ENCODE measurements at regions not wholly inside any gene's neighbourhood (a gene's known extent, or its start where the extent isn't known, plus 50 kb on each side); places are given as distances from the start of the nearest gene placed in this dataset.

DNA sequence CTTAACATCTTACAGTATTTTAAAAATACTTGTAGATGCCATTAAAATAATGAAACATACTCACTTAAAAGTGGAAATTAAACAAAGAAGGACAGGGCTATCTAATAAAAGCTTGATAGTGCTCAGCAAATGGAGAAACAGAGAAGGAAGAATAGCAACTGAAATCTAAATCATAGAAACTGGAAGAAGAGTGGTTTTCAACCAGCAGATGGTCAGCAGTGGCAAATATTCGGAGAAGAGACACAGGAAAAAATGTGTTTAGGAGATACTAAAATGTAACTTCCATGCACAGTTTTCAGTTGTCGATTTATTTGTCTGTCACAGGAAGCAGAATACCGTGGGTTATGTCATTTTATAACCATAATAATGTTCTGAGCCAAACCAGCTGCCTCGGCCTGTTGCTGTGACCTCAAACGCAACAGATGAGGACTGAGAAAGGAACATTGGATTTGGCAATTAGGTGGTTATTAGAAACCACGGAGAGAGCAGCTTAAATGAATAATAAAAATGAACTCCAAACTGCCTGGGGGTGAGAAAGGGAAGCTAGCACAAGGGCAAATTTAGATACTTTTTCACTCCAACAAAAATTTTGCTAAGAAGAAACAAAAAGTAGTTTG lies 246.6 kb upstream of the KCNMB2 start:
- no peak overlapping the region for H2AFZ ChIP-seq (ENCODE audit: low read length)
- H3K36me3 ChIP-seq (replicated peaks in 1 of 2; ENCODE audit: control insufficient read depth in 1 of 2, insufficient read depth in 2 of 2, low read length in 2 of 2), result no peaks in the 10 kb centered on the region
- intact Hi-C loops (cut with micrococcal nuclease; ENCODE audit: unreplicated experiment), result no loop called here
- H3K4me1 ChIP-seq (ENCODE audit: insufficient read depth, low read length), result no peaks in the 10 kb centered on the region
- ChIA-PET POLR2A (no interaction called here), CTCF (ENCODE audit: low intra/inter-chr PET ratio, low total read pairs) (no interaction called here)
- no peaks in the 10 kb centered on the region for H3K27me3 ChIP-seq (ENCODE audit: control insufficient read depth in 1 of 2, insufficient read depth in 2 of 2, low read length in 2 of 2)
- no TSS peak for BruUV-seq (replicated peaks)
- H3K9me3 ChIP-seq (ENCODE audit: low read length), result no peaks in the 10 kb centered on the region
- TF ChIP-seq ZNF660 (CRISPR knock-in tag; IDR thresholded peaks at IDR 0.05; ENCODE audit: borderline replicate concordance, low read depth), result no peak
- TF ChIP-seq ZNF615 (CRISPR knock-in tag; IDR thresholded peaks at IDR 0.05; ENCODE audit: borderline replicate concordance), result no peak
- no peak for TF ChIP-seq ZNF121 (CRISPR knock-in tag; IDR thresholded peaks at IDR 0.05)
- H4K20me1 ChIP-seq (ENCODE audit: insufficient read depth, low read length), result no peaks in the 10 kb centered on the region
- WGBS (ENCODE audit: low lambda C conversion rate), result 9% methylated on average over 6 of the region's 6 CpGs
- H3K4me3 ChIP-seq (replicated peaks in 1 of 3; ENCODE audit: insufficient read depth in 1 of 3, low read depth in 2 of 3, low read length in 3 of 3), result no peak overlapping the region
- DNase-seq (ENCODE audit: low spot score) (no peak), ATAC-seq (no peak), FAIRE-seq (no peak)
- in situ Hi-C loops (cut with HindIII; ENCODE audit: extremely low pct_ligation_motif_present, low pct_unique_long_range_greater_than_20kb), result no loop called here
- H3K79me2 ChIP-seq (ENCODE audit: insufficient read depth, low read length), result no peaks in the 10 kb centered on the region
- H3K9ac ChIP-seq (ENCODE audit: insufficient read depth, low read depth, low read length), result no peak overlapping the region
- H3K4me2 ChIP-seq (ENCODE audit: low read depth, low read length), result no peak overlapping the region
- no peak overlapping the region for H3K27ac ChIP-seq (ENCODE audit: extremely low read length, insufficient read depth, low read length)

DNA sequence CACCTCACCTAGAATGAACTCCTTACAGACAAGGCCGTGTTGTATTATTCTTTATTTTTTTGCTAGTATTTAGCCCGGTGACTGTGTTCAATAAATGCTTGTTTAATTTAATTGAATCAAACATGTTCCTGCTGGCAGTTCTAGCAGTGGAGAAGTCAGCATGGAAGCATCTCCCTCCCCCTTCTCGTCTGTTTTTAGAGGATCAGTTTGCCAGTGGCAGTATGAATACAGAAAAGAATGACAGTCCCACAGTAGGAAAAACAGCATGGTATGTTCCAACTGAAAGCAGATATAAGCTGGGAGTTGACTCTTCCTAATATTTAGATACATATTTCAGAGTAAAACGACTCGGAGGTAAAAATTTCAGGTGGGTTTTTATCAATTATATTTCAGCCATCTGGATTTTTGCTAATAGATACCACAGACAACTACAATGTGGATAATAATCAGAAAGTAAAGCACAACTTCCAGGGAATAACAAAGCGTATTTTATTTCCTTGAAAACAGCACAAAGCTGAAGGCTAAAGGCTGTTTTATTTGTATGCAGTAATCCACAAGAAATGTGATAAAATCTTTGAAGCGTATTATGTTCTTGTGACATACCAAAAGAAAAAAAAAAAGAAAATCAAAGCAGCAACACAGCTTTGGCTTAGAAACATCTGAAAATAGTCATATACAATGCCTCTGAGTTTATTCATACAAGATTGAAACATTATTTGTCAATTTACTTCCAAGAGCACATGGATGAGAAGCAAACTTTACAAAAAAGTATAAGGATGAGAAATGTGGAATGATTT lies 244.5 kb upstream of the KCNMB2 start:
- no peaks in the 10 kb centered on the region for H3K9me3 ChIP-seq (ENCODE audit: low read length)
- no peak overlapping the region for H3K27ac ChIP-seq (ENCODE audit: extremely low read length, insufficient read depth, low read length)
- no peaks in the 10 kb centered on the region for H3K79me2 ChIP-seq (ENCODE audit: insufficient read depth, low read length)
- no peaks in the 10 kb centered on the region for H4K20me1 ChIP-seq (ENCODE audit: insufficient read depth, low read length)
- no peak overlapping the region for H3K9ac ChIP-seq (ENCODE audit: insufficient read depth, low read depth, low read length)
- POLR2A ChIA-PET, result no interaction called here
- no peaks in the 10 kb centered on the region for H3K4me1 ChIP-seq (ENCODE audit: insufficient read depth, low read length)
- no peak for FAIRE-seq
- no peak overlapping the region for H3K4me2 ChIP-seq (ENCODE audit: low read depth, low read length)
- 14% methylated on average over 7 of the region's 7 CpGs for WGBS (ENCODE audit: low lambda C conversion rate)
- intact Hi-C loops (cut with micrococcal nuclease; ENCODE audit: unreplicated experiment) (no loop called here), in situ Hi-C loops (cut with HindIII; ENCODE audit: extremely low pct_ligation_motif_present, low pct_unique_long_range_greater_than_20kb) (no loop called here)
- H3K36me3 ChIP-seq (replicated peaks in 1 of 2; ENCODE audit: control insufficient read depth in 1 of 2, insufficient read depth in 2 of 2, low read length in 2 of 2), result no peaks in the 10 kb centered on the region
- H3K27me3 ChIP-seq (ENCODE audit: control insufficient read depth in 1 of 2, insufficient read depth in 2 of 2, low read length in 2 of 2), result no peaks in the 10 kb centered on the region
- DNase-seq (ENCODE audit: low spot score), result no peak
- no peak for ATAC-seq
- no TSS peak for BruUV-seq (replicated peaks)
- no peak overlapping the region for H3K4me3 ChIP-seq (replicated peaks in 1 of 3; ENCODE audit: insufficient read depth in 1 of 3, low read depth in 2 of 3, low read length in 3 of 3)
- CTCF ChIA-PET (ENCODE audit: low intra/inter-chr PET ratio, low total read pairs), result no interaction called here
- no peak overlapping the region for H2AFZ ChIP-seq (ENCODE audit: low read length)
- TF ChIP-seq ZNF317 (CRISPR knock-in tag; IDR thresholded peaks at IDR 0.05), result no peak
- TF ChIP-seq, protein P1, sequence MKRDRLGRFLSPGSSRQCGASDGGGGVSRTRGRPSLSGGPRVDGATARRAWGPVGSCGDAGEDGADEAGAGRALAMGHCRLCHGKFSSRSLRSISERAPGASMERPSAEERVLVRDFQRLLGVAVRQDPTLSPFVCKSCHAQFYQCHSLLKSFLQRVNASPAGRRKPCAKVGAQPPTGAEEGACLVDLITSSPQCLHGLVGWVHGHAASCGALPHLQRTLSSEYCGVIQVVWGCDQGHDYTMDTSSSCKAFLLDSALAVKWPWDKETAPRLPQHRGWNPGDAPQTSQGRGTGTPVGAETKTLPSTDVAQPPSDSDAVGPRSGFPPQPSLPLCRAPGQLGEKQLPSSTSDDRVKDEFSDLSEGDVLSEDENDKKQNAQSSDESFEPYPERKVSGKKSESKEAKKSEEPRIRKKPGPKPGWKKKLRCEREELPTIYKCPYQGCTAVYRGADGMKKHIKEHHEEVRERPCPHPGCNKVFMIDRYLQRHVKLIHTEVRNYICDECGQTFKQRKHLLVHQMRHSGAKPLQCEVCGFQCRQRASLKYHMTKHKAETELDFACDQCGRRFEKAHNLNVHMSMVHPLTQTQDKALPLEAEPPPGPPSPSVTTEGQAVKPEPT (CRISPR knock-in tag; IDR thresholded peaks at IDR 0.05; ENCODE audit: low read depth), result no peak
- no peak for TF ChIP-seq FOXK2 (IDR thresholded peaks at IDR 0.05)
- TF ChIP-seq, protein P2, sequence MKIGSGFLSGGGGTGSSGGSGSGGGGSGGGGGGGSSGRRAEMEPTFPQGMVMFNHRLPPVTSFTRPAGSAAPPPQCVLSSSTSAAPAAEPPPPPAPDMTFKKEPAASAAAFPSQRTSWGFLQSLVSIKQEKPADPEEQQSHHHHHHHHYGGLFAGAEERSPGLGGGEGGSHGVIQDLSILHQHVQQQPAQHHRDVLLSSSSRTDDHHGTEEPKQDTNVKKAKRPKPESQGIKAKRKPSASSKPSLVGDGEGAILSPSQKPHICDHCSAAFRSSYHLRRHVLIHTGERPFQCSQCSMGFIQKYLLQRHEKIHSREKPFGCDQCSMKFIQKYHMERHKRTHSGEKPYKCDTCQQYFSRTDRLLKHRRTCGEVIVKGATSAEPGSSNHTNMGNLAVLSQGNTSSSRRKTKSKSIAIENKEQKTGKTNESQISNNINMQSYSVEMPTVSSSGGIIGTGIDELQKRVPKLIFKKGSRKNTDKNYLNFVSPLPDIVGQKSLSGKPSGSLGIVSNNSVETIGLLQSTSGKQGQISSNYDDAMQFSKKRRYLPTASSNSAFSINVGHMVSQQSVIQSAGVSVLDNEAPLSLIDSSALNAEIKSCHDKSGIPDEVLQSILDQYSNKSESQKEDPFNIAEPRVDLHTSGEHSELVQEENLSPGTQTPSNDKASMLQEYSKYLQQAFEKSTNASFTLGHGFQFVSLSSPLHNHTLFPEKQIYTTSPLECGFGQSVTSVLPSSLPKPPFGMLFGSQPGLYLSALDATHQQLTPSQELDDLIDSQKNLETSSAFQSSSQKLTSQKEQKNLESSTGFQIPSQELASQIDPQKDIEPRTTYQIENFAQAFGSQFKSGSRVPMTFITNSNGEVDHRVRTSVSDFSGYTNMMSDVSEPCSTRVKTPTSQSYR (CRISPR knock-in tag; IDR thresholded peaks at IDR 0.05; ENCODE audit: borderline replicate concordance), result no peak
- TF ChIP-seq, protein P3, sequence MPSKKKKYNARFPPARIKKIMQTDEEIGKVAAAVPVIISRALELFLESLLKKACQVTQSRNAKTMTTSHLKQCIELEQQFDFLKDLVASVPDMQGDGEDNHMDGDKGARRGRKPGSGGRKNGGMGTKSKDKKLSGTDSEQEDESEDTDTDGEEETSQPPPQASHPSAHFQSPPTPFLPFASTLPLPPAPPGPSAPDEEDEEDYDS (CRISPR knock-in tag; IDR thresholded peaks at IDR 0.05), result no peak
- no peak for TF ChIP-seq RARA (CRISPR knock-in tag; IDR thresholded peaks at IDR 0.05)
- TF ChIP-seq, protein P4, sequence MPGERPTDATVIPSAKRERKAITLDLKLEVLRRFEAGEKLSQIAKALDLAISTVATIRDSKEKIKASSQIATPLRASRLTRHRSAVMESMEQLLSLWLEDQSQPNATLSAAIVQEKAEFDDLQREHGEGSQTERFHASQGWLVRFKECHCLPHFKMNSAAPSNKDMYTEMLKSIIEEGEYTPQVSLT (CRISPR knock-in tag; IDR thresholded peaks at IDR 0.05; ENCODE audit: borderline replicate concordance, low read depth), result no peak
- TF ChIP-seq ATF7 (IDR thresholded peaks at IDR 0.05), result no peak
- TF ChIP-seq ATF7 (CRISPR knock-in tag; IDR thresholded peaks at IDR 0.05), result no peak
